ENCODE measurements at regions not wholly inside any gene's neighbourhood (a gene's known extent, or its start where the extent isn't known, plus 50 kb on each side); places are given as distances from the start of the nearest gene placed in this dataset.

DNA sequence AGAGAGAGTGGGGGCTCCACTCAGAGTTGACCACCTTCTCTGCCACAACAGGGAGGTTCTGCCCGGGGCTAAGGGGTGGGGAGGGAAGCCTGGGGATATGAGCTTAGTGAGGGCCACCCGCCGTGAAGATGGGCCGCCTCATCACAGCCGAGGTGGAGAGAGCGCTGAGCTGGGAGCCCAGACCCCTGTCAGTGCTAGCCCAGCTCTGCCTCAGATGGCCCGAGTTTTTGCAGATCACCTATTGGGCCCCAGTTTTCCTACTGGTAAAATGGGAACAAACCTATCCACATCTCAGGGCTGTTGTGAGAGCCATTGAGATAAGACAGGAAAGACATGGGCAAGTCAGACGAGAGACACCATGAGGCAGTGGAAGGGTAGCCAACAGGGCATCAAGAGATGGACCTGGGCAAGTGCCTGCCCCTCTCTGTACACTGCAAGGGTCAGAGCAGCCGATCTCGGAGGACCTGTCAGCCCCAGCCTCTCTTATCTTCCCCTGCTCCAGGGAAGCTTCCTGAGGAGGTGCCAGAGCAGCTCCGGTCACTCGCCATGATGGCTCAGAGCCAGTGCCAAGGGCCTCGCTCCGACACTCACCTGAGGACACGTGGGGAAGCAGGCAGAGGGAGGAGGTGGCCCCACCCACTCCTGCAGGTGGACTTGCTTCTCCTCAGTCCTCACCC, 88.9 kb downstream of the MCFD2 start:
- WGBS = 78% methylated on average over 10 of the region's 15 CpGs
- H3K27me3 ChIP-seq = no peaks in the 10 kb centered on the region
- H3K4me3 ChIP-seq = no peak overlapping the region
- TF ChIP-seq, protein P1, sequence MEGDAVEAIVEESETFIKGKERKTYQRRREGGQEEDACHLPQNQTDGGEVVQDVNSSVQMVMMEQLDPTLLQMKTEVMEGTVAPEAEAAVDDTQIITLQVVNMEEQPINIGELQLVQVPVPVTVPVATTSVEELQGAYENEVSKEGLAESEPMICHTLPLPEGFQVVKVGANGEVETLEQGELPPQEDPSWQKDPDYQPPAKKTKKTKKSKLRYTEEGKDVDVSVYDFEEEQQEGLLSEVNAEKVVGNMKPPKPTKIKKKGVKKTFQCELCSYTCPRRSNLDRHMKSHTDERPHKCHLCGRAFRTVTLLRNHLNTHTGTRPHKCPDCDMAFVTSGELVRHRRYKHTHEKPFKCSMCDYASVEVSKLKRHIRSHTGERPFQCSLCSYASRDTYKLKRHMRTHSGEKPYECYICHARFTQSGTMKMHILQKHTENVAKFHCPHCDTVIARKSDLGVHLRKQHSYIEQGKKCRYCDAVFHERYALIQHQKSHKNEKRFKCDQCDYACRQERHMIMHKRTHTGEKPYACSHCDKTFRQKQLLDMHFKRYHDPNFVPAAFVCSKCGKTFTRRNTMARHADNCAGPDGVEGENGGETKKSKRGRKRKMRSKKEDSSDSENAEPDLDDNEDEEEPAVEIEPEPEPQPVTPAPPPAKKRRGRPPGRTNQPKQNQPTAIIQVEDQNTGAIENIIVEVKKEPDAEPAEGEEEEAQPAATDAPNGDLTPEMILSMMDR (IDR thresholded peaks at IDR 0.05) = no peak
- peak in 1 of 2 donors; percentile 58 for DNase-seq (ENCODE audit: low spot score in 2 of 2)
- H3K9me3 ChIP-seq = no peaks in the 10 kb centered on the region
- H3K4me1 ChIP-seq = no peaks in the 10 kb centered on the region
- no peak overlapping the region for H3K27ac ChIP-seq
- no peaks in the 10 kb centered on the region for H3K36me3 ChIP-seq

DNA sequence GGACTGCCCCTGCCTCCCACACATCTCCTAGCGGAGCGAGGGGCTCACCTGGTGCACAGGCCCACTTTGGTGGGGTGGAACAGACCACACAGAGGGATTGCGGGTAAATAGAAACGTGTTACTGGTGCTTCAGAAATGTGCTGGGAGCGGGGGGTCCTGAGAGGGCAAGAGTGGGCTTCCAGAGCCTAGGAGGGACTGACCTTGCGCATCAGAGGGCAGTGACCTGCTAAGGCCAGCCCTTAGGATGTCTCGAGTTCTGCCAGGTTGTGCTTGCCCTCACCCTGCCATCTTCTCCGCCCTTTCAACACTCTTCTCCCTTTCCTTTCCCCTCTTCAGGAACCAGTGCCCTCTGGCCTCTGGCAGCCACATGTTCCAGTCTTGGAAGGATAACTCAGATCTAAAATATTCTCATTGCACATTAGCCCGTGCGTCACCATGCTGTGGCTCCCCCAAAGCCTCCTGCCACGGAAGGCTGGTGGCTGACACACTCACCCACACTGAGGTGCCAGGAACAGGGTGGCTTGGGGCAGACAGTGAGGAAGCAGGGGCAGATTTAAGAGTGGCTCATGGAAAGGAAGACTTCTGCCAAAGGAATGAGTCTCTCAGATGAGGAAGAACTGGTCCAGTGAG, 89.6 kb downstream of the MCFD2 start:
- no peak for DNase-seq (ENCODE audit: low spot score in 2 of 2)
- Histone ChIP-seq H3K36me3 (no peaks in the 10 kb centered on the region), H3K9me3 (no peaks in the 10 kb centered on the region), H3K4me3 (no peak overlapping the region), H3K27ac (no peak overlapping the region), H3K27me3 (no peaks in the 10 kb centered on the region), H3K4me1 (no peaks in the 10 kb centered on the region)
- TF ChIP-seq EP300 (IDR thresholded peaks at IDR 0.05) (no peak), POLR2AphosphoS5 (IDR thresholded peaks at IDR 0.05) (no peak), POLR2A (IDR thresholded peaks at IDR 0.05) (no peak)
- TF ChIP-seq, protein P1 (IDR thresholded peaks at IDR 0.05) = no peak
- WGBS = 92% methylated on average over 11 of the region's 11 CpGs

DNA sequence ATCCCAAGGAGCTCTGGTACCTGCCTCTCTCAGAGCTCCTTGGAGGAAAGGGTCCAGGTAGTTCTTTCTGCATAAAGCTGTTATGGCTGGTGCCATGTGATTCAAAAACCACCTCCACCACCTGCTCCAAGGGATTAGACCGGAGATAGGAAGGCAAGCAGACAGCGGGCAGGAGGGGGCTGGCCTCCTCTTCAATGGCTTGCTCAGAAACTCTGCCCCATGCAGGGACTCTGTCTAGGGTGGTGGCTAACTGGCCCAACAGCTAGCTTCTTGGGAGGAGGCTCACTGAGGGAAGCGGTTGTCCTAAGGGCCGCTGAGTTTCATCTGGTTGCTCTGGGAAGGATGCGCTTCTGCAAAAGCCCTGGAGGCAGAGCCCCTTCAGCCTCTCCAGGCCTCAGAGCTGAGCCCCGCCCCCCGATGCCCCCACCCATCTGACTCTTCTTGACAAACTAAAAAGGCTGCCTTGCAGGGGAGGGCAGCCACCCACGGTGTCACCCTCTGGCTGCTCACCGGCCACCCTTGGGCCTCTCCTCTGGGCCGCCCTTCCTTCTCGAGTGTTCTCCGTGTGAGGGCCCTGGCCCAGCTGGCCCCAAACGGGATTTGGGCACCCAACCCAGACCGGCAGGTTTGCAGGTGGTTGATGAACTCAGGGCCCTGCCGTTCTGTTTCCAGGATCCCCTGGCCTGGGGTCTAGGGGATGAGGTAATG, 90.2 kb downstream of the MCFD2 start:
- H3K9me3 ChIP-seq = no peaks in the 10 kb centered on the region
- no peaks in the 10 kb centered on the region for H3K36me3 ChIP-seq
- H3K27ac ChIP-seq = no peak overlapping the region
- no peaks in the 10 kb centered on the region for H3K27me3 ChIP-seq
- no peak for TF ChIP-seq EP300 (IDR thresholded peaks at IDR 0.05)
- no peak for TF ChIP-seq POLR2A (IDR thresholded peaks at IDR 0.05)
- TF ChIP-seq POLR2AphosphoS5 (IDR thresholded peaks at IDR 0.05) = no peak
- TF ChIP-seq, protein P1 (IDR thresholded peaks at IDR 0.05) = no peak
- H3K4me1 ChIP-seq = no peaks in the 10 kb centered on the region
- no peak for DNase-seq (ENCODE audit: low spot score in 2 of 2)
- H3K4me3 ChIP-seq = no peak overlapping the region
- WGBS = 91% methylated on average over 11 of the region's 15 CpGs

DNA sequence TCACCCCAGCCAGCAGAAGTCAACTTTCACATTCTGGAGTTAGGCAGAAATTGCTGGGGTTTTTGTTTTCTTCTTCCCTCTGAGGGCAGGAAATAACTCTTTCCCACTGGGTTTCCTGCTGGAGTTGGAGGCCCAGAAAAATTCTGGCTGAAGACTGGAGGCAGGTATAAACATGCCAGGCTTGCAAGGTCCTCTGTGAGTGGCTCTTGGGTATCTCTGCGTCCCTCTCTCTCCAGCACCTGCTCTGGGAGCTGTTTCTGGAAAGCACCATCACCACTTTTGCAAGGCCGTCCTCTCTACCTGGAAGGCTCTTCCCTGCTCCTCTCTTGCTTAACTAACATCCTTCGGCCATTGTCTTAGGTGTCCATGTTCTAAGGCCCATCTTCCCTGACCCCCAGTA, 91.0 kb downstream of the MCFD2 start:
- 83% methylated on average over 3 of the region's 3 CpGs for WGBS
- no peak for DNase-seq (ENCODE audit: low spot score in 2 of 2)

More for the DNA sequence above, 91.0 kb downstream of the MCFD2 start:
- no peaks in the 10 kb centered on the region for H3K4me1 ChIP-seq
- H3K36me3 ChIP-seq = no peaks in the 10 kb centered on the region
- no peak overlapping the region for H3K4me3 ChIP-seq
- TF ChIP-seq POLR2AphosphoS5 (IDR thresholded peaks at IDR 0.05) (no peak), POLR2A (IDR thresholded peaks at IDR 0.05) (no peak), EP300 (IDR thresholded peaks at IDR 0.05) (no peak)
- TF ChIP-seq, protein P1 (IDR thresholded peaks at IDR 0.05) = no peak
- H3K9me3 ChIP-seq = no peaks in the 10 kb centered on the region
- H3K27ac ChIP-seq = no peak overlapping the region
- H3K27me3 ChIP-seq = no peaks in the 10 kb centered on the region
